ENCODE measurements at regions not wholly inside any gene's neighbourhood (a gene's known extent, or its start where the extent isn't known, plus 50 kb on each side); places are given as distances from the start of the nearest gene placed in this dataset.

DNA sequence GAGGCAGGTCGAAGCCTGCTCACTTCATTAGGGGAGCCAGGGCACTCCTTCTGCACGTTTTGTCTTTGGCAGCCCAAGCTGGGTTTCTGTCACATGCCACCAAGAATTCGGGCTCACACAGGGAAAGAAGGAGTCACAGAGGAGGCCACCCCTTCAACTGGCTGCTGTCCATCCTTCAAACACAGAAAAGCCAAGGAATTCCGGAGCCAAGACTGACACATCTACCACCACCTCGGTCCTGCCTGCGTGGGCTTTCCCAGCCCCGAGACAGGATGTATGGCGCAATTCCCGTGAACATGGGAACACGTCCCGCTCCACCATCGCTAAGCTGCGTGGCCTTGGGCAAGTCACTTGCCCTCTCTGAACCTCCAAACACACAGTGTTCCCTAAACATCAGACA, 70.4 kb downstream of the NCOR2 start:
- H3K4me3 ChIP-seq (ENCODE audit: low read depth, low read length) = no peak overlapping the region
- TF ChIP-seq CTCF (IDR thresholded peaks at IDR 0.05; ENCODE audit: borderline replicate concordance, insufficient read depth, low read depth, low read length) = no peak

- TF ChIP-seq CTCF (IDR thresholded peaks at IDR 0.05; ENCODE audit: borderline replicate concordance, insufficient read depth, low read depth, low read length) = no peak
- no peak overlapping the region for H3K4me3 ChIP-seq (ENCODE audit: low read depth, low read length)
Measured at GRCh38 chr12:124496584-124496983, 70.8 kb downstream of the NCOR2 start.

- H3K4me3 ChIP-seq (ENCODE audit: low read depth, low read length) = no peak overlapping the region
- TF ChIP-seq CTCF (IDR thresholded peaks at IDR 0.05; ENCODE audit: borderline replicate concordance, insufficient read depth, low read depth, low read length) = no peak
Measured at GRCh38 chr12:124495194-124495983, 72.0 kb downstream of the NCOR2 start.

DNA sequence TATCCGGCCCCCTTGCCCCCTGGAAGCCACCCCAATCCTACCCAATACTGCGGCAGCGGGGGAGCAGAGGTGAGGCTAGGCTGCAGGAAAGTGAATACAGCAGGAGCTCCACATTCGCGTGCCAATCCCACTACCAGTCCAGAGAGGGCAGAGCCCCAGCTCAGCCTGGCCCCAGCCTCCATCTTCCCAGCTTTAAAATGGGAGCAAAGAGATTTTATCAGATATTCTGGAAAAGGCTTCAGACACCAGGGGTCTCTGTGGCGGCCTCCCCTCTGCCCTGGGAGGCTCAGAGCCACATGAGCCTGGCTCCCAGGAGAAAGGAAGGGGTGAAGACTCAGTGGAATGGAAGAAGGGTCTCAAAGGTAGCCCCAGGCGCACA, 72.7 kb downstream of the NCOR2 start:
- no peak overlapping the region for H3K4me3 ChIP-seq (ENCODE audit: low read depth, low read length)
- TF ChIP-seq CTCF (IDR thresholded peaks at IDR 0.05; ENCODE audit: borderline replicate concordance, insufficient read depth, low read depth, low read length) = no peak

- H3K4me3 ChIP-seq (ENCODE audit: low read depth, low read length) = no peak overlapping the region
- no peak for TF ChIP-seq CTCF (IDR thresholded peaks at IDR 0.05; ENCODE audit: borderline replicate concordance, insufficient read depth, low read depth, low read length)
Measured at GRCh38 chr12:124493809-124494750, 73.3 kb downstream of the NCOR2 start.

GRCh38 chr12:124492879-124493808, 74.3 kb downstream of the NCOR2 start:
- no peak overlapping the region for H3K4me3 ChIP-seq (ENCODE audit: low read depth, low read length)
- no peak for TF ChIP-seq CTCF (IDR thresholded peaks at IDR 0.05; ENCODE audit: borderline replicate concordance, insufficient read depth, low read depth, low read length)

All from GM12875 (cell line).